ENCODE measurements at regions not wholly inside any gene's neighbourhood (a gene's known extent, or its start where the extent isn't known, plus 50 kb on each side); places are given as distances from the start of the nearest gene placed in this dataset.

GRCh38 chr13:57829496-57829895 lies 198.0 kb downstream of the PCDH17 start:
- no peaks in the 10 kb centered on the region for H3K36me3 Mint-ChIP-seq (ENCODE audit: low read depth, unreplicated experiment)
- H3K27ac Mint-ChIP-seq (ENCODE audit: unreplicated experiment): no peak overlapping the region
- H3K36me3 ChIP-seq (ENCODE audit: insufficient read depth, low read length): no peaks in the 10 kb centered on the region
- H3K4me2 ChIP-seq (ENCODE audit: low read length): no peak overlapping the region
- no peak overlapping the region for H2AFZ ChIP-seq (ENCODE audit: low read depth, low read length)
- H3K4me3 Mint-ChIP-seq (ENCODE audit: unreplicated experiment): no peak overlapping the region
- no peaks in the 10 kb centered on the region for H3K9me3 ChIP-seq (ENCODE audit: insufficient read depth, low read depth, low read length)
- FAIRE-seq (no peak), DNase-seq (ENCODE audit: low read depth) (peak; percentile 61)
- H3K9ac ChIP-seq (ENCODE audit: low read length): no peak overlapping the region
- H3K9me3 Mint-ChIP-seq (ENCODE audit: unreplicated experiment): no peaks in the 10 kb centered on the region
- no peaks in the 10 kb centered on the region for H3K27me3 Mint-ChIP-seq (ENCODE audit: low read depth, unreplicated experiment)
- H3K4me1 ChIP-seq (ENCODE audit: insufficient read depth, low read length): no peaks in the 10 kb centered on the region
- H3K4me3 ChIP-seq (ENCODE audit: insufficient read depth, low read depth, low read length): no peak overlapping the region
- H3K27me3 ChIP-seq (ENCODE audit: insufficient read depth, low read length): no peaks in the 10 kb centered on the region
- TF ChIP-seq EZH2 (IDR thresholded peaks at IDR 0.05; ENCODE audit: insufficient read depth, low read length): no peak
- TF ChIP-seq, protein P1, sequence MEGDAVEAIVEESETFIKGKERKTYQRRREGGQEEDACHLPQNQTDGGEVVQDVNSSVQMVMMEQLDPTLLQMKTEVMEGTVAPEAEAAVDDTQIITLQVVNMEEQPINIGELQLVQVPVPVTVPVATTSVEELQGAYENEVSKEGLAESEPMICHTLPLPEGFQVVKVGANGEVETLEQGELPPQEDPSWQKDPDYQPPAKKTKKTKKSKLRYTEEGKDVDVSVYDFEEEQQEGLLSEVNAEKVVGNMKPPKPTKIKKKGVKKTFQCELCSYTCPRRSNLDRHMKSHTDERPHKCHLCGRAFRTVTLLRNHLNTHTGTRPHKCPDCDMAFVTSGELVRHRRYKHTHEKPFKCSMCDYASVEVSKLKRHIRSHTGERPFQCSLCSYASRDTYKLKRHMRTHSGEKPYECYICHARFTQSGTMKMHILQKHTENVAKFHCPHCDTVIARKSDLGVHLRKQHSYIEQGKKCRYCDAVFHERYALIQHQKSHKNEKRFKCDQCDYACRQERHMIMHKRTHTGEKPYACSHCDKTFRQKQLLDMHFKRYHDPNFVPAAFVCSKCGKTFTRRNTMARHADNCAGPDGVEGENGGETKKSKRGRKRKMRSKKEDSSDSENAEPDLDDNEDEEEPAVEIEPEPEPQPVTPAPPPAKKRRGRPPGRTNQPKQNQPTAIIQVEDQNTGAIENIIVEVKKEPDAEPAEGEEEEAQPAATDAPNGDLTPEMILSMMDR (IDR thresholded peaks at IDR 0.05; ENCODE audit: insufficient read depth, low read depth, low read length): no peak
- H3K4me1 Mint-ChIP-seq (ENCODE audit: low read depth, unreplicated experiment): no peaks in the 10 kb centered on the region
- H4K20me1 ChIP-seq (ENCODE audit: insufficient read depth, low read length): no peaks in the 10 kb centered on the region
- H3K79me2 ChIP-seq (ENCODE audit: insufficient read depth, low read length): no peaks in the 10 kb centered on the region
- H3K27ac ChIP-seq (ENCODE audit: low read depth, low read length): no peak overlapping the region

DNA sequence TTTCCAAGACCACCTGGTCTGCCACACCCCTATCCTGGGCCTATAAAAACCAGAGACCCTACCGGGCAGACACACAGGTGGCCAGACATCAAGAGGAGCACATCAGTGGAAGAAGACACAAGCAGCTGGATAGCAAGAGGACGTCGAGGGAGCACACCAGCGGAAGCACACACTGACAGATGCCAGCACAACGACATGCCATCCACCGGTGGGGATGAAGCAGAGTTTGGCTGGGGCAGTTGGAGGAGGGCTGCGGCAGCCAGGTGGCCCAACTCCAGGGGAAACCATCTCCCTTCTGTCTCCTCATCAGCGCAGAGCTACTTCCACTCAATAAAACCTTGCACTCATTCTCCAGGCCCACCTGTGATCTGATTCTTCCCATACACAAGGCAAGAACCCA lies 200.6 kb downstream of the PCDH17 start:
- H3K79me2 ChIP-seq (ENCODE audit: insufficient read depth, low read length): no peaks in the 10 kb centered on the region
- no peaks in the 10 kb centered on the region for H3K4me1 Mint-ChIP-seq (ENCODE audit: low read depth, unreplicated experiment)
- H3K36me3 Mint-ChIP-seq (ENCODE audit: low read depth, unreplicated experiment): no peaks in the 10 kb centered on the region
- no peaks in the 10 kb centered on the region for H3K4me1 ChIP-seq (ENCODE audit: insufficient read depth, low read length)
- H3K9me3 Mint-ChIP-seq (ENCODE audit: unreplicated experiment): no peaks in the 10 kb centered on the region
- DNase-seq (ENCODE audit: low read depth) (no peak), FAIRE-seq (no peak)
- H3K4me2 ChIP-seq (ENCODE audit: low read length): no peak overlapping the region
- H3K27me3 ChIP-seq (ENCODE audit: insufficient read depth, low read length): no peaks in the 10 kb centered on the region
- no peak overlapping the region for H3K27ac Mint-ChIP-seq (ENCODE audit: unreplicated experiment)
- H3K4me3 Mint-ChIP-seq (ENCODE audit: unreplicated experiment): no peak overlapping the region
- no peak overlapping the region for H3K27ac ChIP-seq (ENCODE audit: low read depth, low read length)
- no peaks in the 10 kb centered on the region for H3K9me3 ChIP-seq (ENCODE audit: insufficient read depth, low read depth, low read length)
- no peaks in the 10 kb centered on the region for H4K20me1 ChIP-seq (ENCODE audit: insufficient read depth, low read length)
- no peak for TF ChIP-seq EZH2 (IDR thresholded peaks at IDR 0.05; ENCODE audit: insufficient read depth, low read length)
- H2AFZ ChIP-seq (ENCODE audit: low read depth, low read length): no peak overlapping the region
- H3K4me3 ChIP-seq (ENCODE audit: insufficient read depth, low read depth, low read length): no peak overlapping the region
- H3K36me3 ChIP-seq (ENCODE audit: insufficient read depth, low read length): no peaks in the 10 kb centered on the region
- H3K27me3 Mint-ChIP-seq (ENCODE audit: low read depth, unreplicated experiment): no peaks in the 10 kb centered on the region
- H3K9ac ChIP-seq (ENCODE audit: low read length): no peak overlapping the region

DNA sequence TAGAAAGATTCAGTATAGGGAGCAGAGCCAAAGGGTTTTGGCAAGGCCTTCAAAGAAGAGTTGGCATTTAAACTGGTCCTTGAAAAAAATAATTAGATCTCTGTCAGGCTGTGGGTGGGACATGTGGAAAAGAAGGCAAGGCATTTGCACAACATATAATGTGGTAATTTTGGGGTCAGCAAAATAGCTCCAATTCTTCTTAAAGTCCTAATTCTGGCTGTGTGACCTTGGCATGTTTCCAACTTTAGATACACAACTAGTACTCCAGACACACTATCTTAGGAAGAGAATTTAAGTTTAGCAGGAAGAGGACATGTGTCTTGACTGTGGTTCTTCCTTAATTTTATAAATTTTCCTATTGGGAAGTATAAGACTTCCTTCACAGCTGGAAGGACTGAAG lies 206.3 kb downstream of the PCDH17 start:
- Histone ChIP-seq H3K79me2 (ENCODE audit: insufficient read depth, low read length) (no peaks in the 10 kb centered on the region), H3K4me2 (ENCODE audit: low read length) (no peak overlapping the region), H4K20me1 (ENCODE audit: insufficient read depth, low read length) (no peaks in the 10 kb centered on the region), H3K4me1 (ENCODE audit: insufficient read depth, low read length) (no peaks in the 10 kb centered on the region), H3K4me3 (ENCODE audit: insufficient read depth, low read depth, low read length) (no peak overlapping the region), H3K9ac (ENCODE audit: low read length) (no peak overlapping the region), H3K9me3 (ENCODE audit: insufficient read depth, low read depth, low read length) (no peaks in the 10 kb centered on the region), H2AFZ (ENCODE audit: low read depth, low read length) (no peak overlapping the region), H3K27ac (ENCODE audit: low read depth, low read length) (no peak overlapping the region), H3K36me3 (ENCODE audit: insufficient read depth, low read length) (no peaks in the 10 kb centered on the region), H3K27me3 (ENCODE audit: insufficient read depth, low read length) (no peaks in the 10 kb centered on the region)
- no peaks in the 10 kb centered on the region for H3K36me3 Mint-ChIP-seq (ENCODE audit: low read depth, unreplicated experiment)
- FAIRE-seq: no peak
- H3K4me3 Mint-ChIP-seq (ENCODE audit: unreplicated experiment): no peak overlapping the region
- H3K9me3 Mint-ChIP-seq (ENCODE audit: unreplicated experiment): no peaks in the 10 kb centered on the region
- no peaks in the 10 kb centered on the region for H3K27me3 Mint-ChIP-seq (ENCODE audit: low read depth, unreplicated experiment)
- no peak for DNase-seq (ENCODE audit: low read depth)
- H3K4me1 Mint-ChIP-seq (ENCODE audit: low read depth, unreplicated experiment): no peaks in the 10 kb centered on the region
- TF ChIP-seq, protein P1 (IDR thresholded peaks at IDR 0.05; ENCODE audit: insufficient read depth, low read depth, low read length): no peak
- no peak for TF ChIP-seq EZH2 (IDR thresholded peaks at IDR 0.05; ENCODE audit: insufficient read depth, low read length)
- H3K27ac Mint-ChIP-seq (ENCODE audit: unreplicated experiment): no peak overlapping the region
